ENCODE measurements at regions not wholly inside any gene's neighbourhood (a gene's known extent, or its start where the extent isn't known, plus 50 kb on each side); places are given as distances from the start of the nearest gene placed in this dataset.
A peak's percentile ranks its signal among the peaks of the same experiment; 100 is the strongest.
"Not testable (repeated sequence)": the region's sequence is repeated elsewhere in the genome, so short reads cannot be mapped to it uniquely, and the experiment has no call there.

DNA sequence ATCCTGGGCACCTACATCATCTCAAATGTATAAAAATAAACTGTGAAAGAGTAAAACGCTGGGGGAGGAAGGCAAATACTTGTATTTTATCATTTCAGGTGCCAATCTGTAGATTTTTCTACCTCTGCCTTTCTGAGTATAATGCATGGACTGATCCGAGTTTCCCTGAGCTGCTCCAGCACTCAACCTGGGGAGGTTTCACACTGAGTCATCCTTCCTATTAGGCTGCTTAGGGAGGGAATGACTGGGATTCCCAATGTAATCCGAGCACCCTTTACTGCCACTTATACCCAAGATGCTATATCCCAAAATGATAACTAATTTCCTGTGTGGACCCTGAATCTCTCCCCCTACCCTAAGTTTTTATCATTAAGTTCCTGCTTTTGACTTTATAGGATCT lies 126.6 kb downstream of the HNRNPD start:
- DNase-seq: no peak

DNA sequence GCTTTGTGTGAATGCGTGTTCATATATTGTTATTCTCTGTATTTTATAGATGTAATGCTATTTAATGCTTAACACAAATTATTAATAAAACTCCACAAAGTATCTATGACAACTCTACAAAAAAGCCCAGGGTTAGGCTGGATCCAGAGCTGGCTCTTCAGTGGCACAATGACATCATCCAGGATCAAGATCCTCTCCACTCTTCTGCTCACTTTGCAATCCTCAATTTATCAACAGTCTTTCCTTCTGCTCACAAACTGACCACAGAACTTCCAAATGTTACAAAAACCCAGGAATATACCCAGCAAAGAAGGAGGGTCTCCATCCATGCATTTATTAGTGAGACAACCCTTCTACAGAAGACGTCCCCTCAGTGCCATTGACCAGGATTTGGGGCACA lies 132.3 kb downstream of the HNRNPD start:
- no peak for DNase-seq

DNA sequence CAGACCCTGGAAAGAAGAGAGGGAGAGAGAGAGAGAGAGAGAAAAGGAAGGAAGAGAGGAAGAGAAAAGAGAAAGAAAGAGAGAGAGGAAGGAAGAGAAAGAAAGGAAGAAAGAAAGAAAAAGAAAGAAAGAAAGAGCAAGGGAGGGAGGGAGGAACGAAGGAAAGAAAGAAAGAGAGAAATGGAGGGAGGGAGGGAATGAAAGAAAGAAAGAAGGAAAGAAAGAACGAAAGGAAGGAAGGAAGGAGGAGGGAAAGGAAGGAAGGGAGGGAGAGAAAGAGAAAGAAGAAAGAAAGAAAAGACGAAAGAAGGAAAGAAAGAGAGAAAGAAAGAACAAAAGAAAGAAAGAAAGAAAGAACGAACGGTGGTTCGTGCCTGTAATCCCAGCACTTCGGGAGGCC lies 133.4 kb downstream of the HNRNPD start:
- no peak for DNase-seq

DNA sequence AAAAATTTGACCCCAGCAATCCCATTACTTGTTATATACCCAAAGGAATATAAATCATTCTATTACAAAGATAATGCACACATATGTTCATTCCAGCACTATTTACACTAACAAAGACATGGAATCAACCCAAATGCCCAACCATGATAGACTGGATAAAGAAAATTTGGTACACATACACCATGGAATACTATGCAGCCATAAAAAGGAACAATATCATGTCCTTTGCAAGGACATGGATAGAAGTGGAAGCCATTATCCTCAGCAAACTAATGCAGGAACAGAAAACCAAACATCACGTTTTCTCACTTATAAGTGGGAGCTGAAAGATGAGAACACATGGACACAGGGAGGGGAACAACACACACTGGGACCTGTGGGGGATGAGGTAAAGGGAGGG lies 136.6 kb downstream of the HNRNPD start:
- DNase-seq: not testable (repeated sequence)

DNA sequence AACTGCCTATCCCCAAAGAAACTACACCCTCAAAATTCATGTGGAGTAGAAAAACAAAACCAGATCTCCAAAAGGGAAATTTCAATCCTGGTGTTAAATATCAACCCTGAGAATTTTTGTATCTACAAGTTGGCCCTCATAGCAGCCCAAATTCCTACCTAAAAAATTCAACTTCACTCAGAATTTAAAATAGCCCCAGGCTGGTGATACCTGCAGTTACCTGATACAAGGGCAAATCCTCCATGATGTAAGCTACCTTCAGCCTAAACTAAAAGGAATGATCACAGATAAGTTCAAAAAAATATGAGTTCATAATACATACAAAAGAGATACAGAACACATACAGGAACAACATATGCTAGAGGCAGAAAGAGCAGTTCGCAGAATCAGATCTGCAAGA lies 138.4 kb downstream of the HNRNPD start:
- DNase-seq: no peak

DNA sequence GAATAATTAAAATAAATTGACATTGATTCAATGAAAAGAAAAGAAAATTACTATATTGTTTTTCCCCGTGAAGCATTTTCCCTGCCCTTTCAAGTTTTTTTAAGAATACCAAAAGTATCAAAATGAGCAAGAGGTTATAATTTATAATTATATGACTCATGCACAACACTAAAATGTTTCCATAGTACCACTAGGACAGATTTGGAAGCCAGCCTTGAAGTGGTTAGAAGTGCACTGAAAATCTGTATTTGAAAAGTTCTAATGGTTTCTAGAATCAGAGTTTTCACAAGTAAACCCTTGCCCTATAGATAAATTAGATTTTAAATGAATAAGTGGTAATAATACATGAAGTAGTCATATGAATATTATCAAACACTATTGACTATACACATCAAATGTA lies 140.9 kb downstream of the HNRNPD start:
- DNase-seq: no peak

DNA sequence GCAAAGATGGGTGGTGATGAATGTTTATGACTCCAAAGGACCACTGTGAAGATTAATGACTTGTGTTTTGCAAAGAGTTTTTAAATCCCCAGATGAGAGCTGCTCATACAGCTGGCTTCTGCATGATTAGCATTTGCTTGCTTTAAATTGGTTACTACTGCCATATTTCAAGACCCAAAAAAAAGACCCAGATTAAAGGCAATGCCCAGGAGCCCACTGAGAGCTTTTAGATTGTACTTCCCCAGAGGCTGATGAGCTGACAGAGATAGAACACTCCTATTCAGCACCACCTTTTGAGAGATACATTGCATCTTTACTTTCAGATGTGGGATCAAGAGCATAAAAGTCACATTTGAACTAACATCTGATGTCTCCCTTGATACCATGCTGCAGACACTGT lies 142.0 kb downstream of the HNRNPD start:
- peak; percentile 1 for DNase-seq

DNA sequence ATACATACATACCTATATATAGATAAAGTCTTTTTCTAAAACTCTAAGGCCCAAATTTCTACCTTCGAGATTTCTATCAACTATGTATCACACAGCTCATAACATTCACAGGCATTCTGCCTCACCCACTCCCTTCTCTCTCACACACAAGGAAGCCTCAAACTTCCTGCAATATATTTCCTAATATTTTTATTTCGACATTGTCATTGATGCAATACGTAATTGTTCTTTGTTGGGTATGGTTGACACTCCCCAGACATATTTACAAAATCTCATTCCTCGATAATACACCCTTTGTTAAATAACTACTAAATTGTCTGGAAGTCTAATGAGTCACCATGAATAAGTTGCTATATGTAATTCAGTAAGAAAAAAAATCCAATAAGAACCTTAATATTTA lies 143.5 kb downstream of the HNRNPD start:
- DNase-seq: no peak

DNA sequence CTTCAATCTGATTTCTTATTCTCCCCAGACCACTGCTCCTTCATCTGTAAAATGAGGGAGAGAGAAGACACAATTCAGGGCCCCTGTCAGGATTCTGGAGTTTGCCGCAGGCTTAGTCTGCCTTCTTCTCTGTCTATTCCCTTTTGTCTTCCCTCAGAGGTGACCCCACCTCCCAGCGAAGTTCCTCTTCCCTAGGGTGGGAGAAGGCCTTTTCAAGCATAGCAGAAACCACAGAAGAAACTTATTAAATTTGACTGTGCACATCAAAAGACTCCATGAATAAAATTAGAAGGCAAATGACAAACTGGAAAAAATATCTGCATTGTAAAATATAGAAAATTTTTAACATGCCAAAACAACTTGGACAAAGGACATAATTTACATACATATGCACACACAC lies 148.8 kb downstream of the HNRNPD start:
- no peak for DNase-seq

DNA sequence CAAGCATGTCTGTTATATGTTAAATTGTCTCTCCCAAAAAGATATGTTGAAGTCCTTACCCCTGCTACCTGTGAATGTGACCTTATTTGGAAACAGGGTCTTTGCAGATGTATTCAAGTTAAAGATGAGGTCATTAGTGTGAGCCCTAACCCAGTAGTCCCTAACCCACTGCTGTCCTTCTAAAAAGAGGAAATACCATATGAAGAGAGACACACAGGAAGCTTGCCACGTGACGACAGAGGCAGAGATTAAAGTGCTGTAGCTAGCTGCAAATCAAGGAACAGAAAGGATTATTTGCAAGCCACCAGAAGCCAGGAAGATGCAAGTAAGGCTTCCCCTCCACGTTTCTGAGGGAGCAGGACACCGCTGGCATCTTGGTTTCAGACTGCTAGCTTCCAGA lies 150.1 kb downstream of the HNRNPD start:
- DNase-seq: no peak

DNA sequence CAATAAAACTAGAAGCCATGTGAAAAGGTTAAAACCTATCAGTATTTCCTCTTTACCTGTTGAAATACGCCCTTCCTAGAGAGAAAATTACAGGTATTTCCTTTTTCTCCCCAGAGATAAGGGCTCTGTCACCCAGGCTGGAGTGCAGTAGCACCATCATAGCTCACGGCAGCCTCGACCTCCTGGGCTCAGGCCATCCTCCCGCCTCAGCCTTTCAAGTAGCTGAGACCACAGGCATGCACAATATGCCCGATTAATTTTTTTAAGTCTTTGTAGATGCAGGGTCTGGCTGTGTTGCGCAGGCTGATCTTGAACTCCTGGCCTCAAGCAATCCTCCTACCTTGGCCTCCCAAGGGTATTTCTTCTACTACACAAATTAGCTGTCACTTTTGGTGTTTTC lies 154.4 kb downstream of the HNRNPD start:
- DNase-seq: no peak

DNA sequence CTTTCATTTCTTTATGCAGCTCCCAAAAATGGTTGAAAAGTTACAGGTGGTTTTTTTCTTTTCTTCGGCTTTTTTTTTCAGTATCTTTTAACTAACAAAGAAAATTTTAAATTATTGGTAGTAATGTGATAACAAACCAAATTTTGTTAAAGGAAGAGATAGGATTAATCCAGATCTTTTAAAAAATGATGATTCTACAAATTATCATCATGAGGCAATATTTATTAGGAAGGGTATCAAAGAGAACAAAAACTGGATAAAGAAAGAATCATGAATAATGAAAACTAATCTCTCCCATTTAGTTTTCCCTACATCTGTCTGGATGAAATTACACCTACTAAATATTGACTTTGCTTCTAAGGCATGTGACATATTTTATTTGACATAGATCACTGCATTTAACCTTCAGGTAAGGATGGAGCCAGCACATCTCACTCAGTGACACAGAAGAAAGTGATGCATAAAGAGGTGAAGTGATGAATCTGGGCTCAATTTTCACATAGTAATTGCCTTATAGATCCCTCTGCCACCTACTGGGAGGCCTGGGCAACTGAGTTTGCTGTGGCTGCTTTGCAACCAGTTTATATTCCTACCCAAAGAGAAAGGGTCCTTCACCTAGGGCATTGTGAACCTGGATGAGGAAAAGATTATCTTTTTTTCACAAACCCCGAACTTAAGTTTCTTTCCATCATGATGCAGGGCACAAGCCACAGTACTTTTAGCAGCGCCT lies 155.6 kb downstream of the HNRNPD start:
- peak; percentile 9 for DNase-seq

DNA sequence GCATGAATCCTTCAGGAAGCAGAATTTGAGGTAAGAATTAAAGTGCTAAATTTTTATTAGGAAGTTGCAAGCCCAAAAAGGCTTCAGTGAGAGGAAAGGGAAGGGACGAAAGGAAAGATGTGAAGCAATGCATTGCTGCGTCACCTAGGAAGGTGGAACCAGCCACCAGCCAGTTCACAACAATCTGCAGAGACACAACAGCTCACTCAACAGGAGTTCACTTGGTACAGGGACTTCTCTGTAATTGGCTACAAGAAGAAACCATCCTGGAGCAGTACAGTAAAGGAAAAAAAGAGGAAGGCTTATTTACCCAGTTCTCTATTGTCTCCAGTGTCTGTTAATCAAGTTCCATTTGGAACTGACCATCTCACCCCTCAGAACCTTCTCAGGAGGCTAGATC lies 157.6 kb downstream of the HNRNPD start:
- no peak for DNase-seq

DNA sequence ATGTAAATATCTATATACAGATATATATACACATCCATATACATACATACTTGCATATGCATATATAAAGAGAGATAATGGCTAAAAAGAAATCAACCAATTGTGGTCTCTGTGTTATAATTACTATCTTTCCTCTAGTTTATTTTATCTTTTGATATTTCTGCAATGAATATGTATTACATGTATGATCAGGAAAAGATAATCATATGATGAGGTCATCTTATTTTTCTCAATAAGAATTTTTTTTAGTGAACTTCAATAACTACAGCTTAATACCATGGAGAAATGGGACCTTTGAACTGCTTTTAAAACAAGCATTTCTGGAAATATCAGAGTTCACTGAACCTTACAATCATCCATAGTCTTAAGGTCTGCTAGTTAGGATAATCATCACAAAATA lies 158.0 kb downstream of the HNRNPD start:
- DNase-seq: no peak

DNA sequence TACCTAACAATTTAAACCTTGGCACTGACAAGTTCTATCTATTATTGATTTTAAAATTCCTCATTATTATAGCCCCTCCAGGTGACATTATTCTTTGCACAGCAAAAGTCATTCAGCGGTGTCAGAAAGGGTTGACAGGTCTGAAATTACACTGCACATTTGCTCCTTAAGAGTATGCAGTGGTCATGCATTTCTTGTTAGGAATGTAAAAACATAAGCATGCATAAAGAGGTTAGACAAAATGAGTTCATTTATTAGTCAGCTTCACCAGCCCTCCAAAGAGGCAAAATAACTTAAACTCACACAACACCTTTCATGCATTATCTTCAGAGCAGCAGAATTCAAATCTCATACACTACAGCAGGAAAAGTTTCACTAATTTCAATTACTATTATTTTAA lies 158.8 kb downstream of the HNRNPD start:
- DNase-seq: no peak

DNA sequence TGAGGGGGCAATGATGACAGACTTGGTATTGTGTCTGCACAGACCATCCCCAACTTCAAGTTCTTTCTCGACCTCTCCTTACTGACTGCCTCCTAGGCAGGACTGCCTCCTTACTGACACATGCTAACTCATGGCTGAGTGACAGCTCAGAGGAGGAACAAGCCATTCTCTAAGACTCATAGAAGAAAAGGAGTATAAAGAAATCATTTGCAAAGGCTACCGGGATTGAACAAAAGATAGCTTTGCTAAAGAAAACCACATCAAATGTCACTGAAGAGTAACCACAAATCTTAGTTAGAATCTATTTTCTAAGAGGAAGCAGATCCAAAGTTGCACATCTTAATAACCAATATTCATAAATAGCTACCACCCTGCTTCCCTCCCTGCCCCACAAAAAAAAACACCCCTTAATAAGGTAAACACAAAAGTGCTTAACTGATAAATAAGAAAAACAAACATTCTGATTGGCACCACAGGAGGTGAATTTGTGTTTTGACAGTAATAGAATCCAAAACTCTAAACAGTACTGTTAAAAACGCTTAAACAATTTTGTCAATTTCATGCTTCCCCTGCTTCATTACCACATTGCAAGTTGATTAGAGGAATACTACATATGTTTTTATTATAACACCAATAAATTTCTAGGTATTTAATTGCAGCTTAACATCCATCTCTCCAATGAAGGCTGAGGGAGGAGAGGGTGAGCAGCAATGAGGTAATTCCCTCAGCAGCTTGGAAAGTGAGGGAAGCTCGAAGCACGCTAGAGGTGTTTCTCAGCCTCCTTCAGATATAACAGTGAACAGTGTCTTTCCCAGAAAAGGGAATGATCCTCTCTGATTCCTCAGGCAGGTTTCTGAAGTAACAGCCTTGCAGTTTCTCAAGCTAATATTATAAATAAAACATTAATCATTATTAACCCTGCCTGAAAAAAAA lies 160.0 kb downstream of the HNRNPD start:
- DNase-seq: no peak

DNA sequence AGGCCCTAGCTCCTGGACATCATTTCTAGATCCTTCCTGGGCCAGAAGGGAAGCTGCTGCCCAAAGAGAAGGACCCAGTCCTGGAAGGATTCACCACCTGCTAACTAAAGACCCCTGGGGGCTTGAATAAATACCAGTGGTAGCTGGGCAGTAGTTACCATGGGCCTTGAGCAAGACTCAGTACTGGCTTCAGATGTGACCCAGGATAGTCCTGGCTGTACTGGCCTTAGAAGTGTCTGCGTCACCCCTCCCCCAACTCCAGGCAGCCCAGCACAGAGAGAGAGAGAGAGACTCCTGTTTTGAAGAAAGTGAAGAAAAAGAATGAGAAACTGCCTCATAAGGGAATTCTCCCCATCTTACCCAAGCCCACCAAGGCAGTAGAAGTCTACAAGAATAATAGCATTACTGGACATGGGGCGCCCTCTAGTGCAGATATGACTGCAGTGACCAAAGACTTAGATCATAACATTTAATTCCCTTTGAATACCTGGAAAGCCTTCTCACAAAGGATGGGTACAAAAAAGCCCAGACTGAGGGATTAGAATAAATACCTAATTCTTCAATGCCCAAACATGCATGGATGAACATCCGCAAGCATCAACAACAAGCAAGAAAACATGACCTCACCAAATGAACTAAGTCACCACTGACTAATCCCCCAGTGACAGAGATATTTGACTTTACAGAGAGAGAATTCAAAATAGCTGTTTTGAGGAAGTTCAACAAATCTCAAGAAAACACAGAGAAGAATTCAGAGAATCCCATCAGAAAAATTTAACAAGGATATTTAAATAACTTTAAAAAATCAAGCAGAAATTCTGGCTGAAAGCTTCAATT lies 171.8 kb downstream of the HNRNPD start:
- peak; percentile 54 for DNase-seq

DNA sequence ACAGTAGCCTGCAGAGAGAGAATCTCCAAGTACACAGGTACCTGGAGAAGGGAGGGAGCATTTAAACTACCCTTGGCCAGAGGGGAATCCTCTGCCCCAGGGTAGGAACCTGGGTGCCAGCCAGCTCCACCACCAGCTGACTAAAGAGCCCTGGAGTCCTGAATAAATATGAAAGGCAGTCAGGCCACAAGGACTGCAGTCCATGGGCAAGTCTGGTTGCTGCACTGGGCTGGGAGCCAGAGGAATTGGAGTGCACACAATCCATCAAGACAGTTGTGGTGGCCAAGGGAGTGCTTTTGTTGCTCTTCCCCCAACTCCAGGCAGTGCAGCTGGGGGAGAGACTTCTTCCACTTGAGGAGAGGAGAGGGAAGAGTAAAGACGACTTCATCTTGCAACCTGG lies 172.5 kb downstream of the HNRNPD start:
- DNase-seq: no peak

DNA sequence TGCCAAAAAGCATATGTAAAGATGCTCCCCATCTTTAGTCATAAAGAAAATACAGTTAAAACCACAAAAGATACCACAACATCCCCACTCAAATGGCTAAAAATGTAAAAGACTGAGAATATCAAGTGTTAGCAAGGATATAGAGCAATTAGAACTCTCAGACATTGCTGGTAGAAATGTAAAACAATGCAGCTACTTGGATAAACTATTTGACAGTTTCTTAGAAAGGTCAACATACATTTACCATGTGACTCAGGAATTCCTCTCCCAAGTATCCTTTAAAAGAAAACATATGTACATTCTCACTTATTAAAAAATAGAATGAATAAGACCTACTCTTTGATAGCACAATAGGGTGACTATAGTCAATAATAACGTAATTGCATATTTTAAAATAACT lies 173.7 kb downstream of the HNRNPD start:
- DNase-seq: no peak

DNA sequence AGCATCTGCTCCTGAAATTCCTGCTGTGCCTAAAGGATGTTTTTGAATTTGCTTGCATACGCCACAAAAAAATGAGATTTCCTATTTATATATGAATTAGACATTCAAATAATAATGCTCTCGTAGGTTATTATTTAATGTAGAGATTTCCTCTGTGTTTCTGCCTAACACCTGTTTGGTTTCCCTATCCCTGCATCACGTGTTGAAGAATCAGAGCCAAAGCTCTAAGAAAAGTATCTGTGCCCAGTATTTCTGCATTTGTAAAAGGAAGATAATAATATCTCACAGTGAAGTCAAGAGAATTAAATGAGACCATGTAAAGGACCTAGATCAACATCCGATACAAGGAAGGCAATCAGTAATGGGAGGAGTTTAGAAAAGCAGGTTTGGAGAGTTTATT lies 179.5 kb downstream of the HNRNPD start:
- no peak for DNase-seq

DNA sequence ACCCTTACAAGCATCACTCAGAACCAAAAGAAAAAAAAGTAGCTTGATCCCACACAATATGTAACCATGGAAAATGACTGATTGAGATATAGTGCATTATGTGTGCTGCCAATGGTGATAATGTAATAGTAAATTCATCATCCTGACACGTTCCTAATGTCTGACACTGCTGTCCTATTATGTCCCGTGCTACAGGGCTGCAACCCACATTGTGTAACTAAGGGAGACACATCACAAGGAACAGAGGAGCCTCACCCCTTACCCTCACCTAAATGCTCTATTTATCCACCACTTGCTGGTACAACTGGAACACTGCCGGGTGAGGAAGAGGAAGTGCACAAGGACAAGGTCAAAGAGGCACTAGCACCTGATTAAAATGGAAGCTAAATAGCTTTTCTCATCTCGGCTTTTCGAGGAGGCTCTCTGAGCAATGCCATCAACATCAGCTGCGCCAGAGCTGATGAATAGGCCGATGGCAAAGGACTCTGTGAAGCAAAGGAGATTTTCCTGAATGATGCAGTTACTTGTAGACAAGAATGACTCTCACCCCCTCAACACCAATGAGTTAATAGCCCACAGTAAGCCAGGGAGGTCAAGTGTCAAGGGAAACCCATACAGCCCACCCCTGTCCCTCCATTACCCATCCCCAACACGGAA lies 181.6 kb downstream of the HNRNPD start:
- no peak for DNase-seq

DNA sequence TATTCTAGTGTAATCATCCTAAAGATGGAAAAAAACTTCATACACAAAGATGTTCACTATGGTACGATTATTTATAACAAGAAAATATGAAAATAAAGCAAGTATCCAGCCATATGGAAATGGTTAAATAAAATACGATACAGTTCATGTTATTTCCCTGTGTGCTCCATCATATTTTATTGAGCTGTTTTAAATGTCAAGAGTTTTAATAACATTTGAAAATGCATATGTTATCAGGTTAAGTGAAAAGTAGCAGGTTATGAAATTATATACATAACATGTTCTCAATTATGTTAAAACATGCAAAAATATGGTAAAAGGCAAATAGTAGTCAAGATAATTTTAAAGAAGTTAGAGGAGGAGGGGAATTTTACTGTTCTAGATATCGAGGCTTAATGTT lies 192.0 kb downstream of the HNRNPD start:
- DNase-seq: no peak

DNA sequence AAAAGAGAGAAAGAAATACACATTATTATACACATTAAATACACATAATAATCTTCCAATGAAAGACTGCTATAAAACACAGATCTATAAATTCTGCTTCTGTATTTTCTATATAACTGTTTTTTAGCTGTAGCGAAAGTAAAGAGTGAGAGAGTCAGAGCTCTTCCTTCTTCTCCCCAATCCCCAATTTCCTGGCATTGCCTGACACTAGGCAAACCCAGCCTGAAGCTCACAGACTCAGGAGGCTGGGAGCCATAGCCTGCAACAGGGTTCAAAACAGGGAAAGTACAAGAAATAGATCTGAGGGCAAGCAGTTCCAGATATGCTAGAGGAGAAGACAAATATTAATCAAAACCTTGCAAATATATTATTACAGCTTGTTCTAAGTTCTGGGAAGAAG lies 201.6 kb downstream of the HNRNPD start:
- no peak for DNase-seq

Data from NCI-H1436 (cell line).